ENCODE measurements at regions not wholly inside any gene's neighbourhood (a gene's known extent, or its start where the extent isn't known, plus 50 kb on each side); places are given as distances from the start of the nearest gene placed in this dataset.

- Histone ChIP-seq H4K8ac (replicated peaks; ENCODE audit: insufficient read length, low read depth, low read length) (no peak overlapping the region), H4K20me1 (ENCODE audit: control insufficient read depth, insufficient read depth, insufficient read length) (no peaks in the 10 kb centered on the region), H3K27ac (ENCODE audit: insufficient read length, low read depth, low read length) (no peak overlapping the region), H2AFZ (ENCODE audit: low read length) (no peak overlapping the region), H3K23ac (ENCODE audit: insufficient read length, low read depth, low read length) (no peak overlapping the region), H2BK120ac (ENCODE audit: low read depth, low read length, poor library complexity, severe bottlenecking) (no peak overlapping the region), H3K9me3 (ENCODE audit: control insufficient read depth, low read depth, low read length) (no peaks in the 10 kb centered on the region), H2BK5ac (ENCODE audit: insufficient read length, low read length) (no peak overlapping the region), H3K23me2 (ENCODE audit: insufficient read length, low read depth, low read length, poor library complexity, severe bottlenecking) (no peaks in the 10 kb centered on the region), H4K5ac (ENCODE audit: insufficient read length, low read depth, low read length) (no peak overlapping the region), H2BK15ac (ENCODE audit: low read depth, low read length) (no peak overlapping the region), H3K4me1 (ENCODE audit: insufficient read depth, low read length) (no peaks in the 10 kb centered on the region; the same call in 1 of the 2 replicates), H3K79me2 (ENCODE audit: insufficient read depth, low read length) (no peaks in the 10 kb centered on the region), H3K79me1 (ENCODE audit: insufficient read depth, low read depth, low read length, poor library complexity, severe bottlenecking) (no peaks in the 10 kb centered on the region), H3K4ac (ENCODE audit: low read depth, low read length) (no peak overlapping the region), H2BK20ac (ENCODE audit: low read depth, low read length, poor library complexity, severe bottlenecking) (no peak overlapping the region), H3K56ac (ENCODE audit: insufficient read length, low read depth, low read length) (no peak overlapping the region), H3K4me2 (ENCODE audit: insufficient read depth, insufficient read length, low read length) (no peak overlapping the region), H2AK5ac (ENCODE audit: insufficient read length, low read length) (no peak overlapping the region), H3K9ac (ENCODE audit: extremely low read depth, insufficient read length, low read length) (no peak overlapping the region), H2BK12ac (ENCODE audit: insufficient read length, low read depth, low read length) (no peak overlapping the region), H3K18ac (ENCODE audit: insufficient read length, low read depth, low read length) (no peak overlapping the region), H3K14ac (ENCODE audit: insufficient read depth, low read length) (no peak overlapping the region), H3T11ph (ENCODE audit: low read length) (no peak overlapping the region), H4K91ac (ENCODE audit: insufficient read length, low read depth, low read length) (no peak overlapping the region), H3K27me3 (ENCODE audit: insufficient read depth, low read length) (no peaks in the 10 kb centered on the region)
- no peaks in the 10 kb centered on the region for H3K9me3 Mint-ChIP-seq
- no peak overlapping the region for H3K4me3 Mint-ChIP-seq
- no peak overlapping the region for H3K27ac Mint-ChIP-seq
- no peak for DNase-seq
- no peaks in the 10 kb centered on the region for H3K36me3 Mint-ChIP-seq (ENCODE audit: insufficient read depth in 1 of 3, low read depth in 3 of 3)
- no peaks in the 10 kb centered on the region for H3K27me3 Mint-ChIP-seq (ENCODE audit: low read depth)
- TF ChIP-seq CTCF (conservative IDR thresholded peaks at IDR 0.05) = no peak
- peaks cover 15 to 22% of the 10 kb centered on the region in 2 experiments for H3K4me1 Mint-ChIP-seq
Measured at GRCh38 chr3:113113361-113113760, 98.0 kb upstream of the BOC start.
